GM19395 (cell line): ENCODE measurements at regions not wholly inside any gene's neighbourhood (a gene's known extent, or its start where the extent isn't known, plus 50 kb on each side); places are given as distances from the start of the nearest gene placed in this dataset.

Source experiments
- ATAC-seq: cut with Tn5 transposase; IDR thresholded peaks from one replicate; pipeline ENCODE4 v1.9.1; 2021; ENCODE audit warnings: mild to moderate bottlenecking, moderate library complexity; ENCODE audit not compliant: unreplicated experiment

DNA sequence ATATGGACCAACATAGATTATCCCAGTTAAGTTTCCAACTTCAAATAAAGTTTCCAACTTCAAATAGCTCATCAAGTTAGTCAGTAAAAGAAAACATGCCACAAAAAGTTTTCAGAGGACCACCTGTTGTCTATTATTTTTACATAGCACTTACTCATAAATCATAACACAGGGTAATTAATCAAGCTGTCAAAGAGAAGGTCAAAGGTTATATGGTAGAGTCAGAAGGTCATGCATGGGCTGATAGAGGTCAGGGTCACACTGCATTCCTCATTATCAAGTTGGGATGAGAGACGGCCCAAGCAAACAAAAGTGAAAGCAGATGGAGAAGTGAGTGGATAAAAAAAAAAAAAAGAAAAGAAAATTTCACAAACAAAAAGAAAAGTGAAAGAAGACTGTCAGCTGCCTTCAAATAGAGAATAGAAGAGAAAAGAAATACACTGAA is 145.5 kb upstream of the POU5F2 start:
- peak; percentile 62 for ATAC-seq

DNA sequence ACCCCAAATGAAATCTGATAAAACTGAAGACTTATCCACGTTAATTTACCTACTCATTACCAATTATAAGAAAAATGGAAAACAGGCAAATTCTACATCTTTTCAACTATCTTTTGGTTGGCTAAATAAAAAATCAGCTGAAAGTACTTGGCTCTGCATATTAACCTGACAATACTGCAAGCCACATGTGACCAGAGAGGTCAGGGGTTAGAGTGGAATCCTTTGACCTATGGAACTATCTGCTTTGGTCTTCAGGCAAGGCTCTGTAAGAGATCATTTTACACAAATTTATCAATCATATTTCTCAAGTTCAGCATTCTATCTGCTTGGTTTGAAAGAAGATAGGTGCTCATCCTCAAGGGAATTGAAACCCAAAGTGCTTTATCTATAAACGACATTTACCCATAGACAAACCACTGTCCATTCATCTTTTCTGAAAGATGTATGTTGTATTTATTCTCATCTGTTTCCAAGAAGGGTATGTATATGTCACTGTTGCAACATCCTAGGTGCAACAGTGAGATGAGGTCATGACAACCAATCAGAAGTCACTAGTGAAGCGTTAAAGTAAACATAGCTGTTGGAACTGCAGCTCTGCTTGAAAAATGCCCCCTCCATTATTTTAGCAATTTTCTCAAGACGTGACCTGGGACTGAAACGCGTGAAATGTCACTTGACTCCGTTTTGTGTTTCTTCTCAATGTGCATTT is 144.9 kb upstream of the POU5F2 start:
- no peak for ATAC-seq

DNA sequence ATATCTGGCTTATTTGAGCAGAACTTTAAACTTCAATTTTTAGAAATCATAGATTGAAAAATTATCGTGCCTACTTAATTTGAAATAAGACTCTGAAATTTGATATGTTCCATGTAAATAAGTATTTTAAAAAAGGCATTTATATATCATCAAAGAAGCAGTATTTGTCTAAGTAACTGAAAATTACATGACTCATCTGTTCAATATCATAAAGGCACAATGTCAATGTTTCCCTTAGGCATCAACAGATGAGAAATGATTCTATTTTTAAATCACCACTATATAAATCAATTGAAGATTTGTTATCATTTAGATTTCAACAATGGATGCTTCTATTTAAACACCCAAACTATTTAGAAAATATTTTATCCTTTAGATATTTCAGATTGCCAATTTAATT is 142.9 kb upstream of the POU5F2 start:
- ATAC-seq = no peak

DNA sequence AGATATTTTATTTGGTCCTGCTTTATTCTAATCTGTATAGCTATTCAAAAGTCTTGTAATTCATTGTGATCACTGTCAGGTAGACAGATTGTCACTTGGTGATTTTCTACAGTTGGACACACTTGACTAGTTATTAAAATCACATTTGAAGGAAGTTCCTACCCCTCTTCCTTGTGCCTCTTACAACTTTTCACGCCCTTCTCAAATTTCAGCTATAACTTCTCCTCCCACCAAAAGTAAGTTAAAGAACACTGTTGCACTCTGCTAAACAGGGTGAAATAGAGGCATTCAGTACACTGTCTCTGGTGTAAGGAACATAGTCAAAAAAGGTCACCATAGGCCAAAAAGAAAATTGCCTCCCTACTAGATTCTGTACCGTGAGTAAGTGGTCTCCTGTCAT is 142.1 kb upstream of the POU5F2 start:
- ATAC-seq = no peak

DNA sequence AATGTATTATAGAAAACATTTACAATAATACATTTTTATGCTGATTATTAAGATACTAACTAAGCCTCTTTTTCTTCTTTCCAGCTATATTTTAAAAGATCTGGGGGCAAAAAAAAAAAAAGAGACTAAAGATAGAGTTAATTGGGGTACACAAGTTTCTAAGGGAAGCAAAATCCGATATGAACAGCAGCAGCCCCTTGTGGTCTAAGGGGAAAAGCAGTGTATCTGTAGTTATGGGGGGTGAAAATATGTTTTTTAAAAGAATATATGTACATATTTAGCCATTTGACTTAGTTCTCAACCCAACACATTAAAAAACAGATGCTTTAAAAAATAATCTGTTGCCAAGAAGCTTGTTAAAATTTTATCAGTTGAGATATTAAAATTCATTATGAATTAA is 134.3 kb upstream of the POU5F2 start:
- no peak for ATAC-seq

DNA sequence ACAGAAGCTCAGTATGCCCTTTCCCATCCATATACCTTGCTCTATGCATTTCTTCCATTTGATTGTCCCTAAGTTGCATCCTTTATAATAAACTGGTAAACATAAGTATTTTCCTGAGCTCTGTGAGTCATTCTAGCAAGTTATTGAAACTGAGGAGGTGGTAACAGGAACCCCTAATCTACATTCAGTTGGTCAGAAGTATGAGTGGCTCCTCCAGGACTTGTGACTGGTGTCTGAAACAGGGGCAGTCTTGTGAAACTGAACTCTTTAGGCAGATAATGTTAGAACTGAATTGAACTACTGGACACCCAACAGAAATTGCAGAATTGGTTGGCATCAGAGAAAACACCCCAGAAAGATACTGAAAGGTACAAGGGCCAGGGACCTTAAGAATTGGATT is 133.1 kb upstream of the POU5F2 start:
- peak; percentile 83 for ATAC-seq

DNA sequence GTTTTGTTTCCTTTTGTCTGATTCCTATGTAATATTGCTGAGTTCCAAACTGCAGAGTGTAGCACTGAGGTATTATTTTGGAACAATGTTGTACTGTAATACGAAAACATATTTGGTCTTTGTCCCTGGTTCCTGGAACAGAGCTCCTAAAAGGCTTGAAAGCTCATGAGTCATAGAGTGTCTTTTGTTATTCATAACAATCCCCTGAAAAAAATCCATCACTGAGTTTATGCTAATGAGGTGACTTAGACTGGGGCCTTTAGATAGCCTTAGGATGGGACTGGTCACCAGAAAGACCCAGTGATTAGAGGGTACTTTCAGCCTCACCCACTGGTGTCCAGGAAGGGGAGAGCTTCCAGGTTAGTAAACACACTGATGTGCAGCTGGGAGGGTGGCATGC is 132.7 kb upstream of the POU5F2 start:
- ATAC-seq = peak; percentile 84

DNA sequence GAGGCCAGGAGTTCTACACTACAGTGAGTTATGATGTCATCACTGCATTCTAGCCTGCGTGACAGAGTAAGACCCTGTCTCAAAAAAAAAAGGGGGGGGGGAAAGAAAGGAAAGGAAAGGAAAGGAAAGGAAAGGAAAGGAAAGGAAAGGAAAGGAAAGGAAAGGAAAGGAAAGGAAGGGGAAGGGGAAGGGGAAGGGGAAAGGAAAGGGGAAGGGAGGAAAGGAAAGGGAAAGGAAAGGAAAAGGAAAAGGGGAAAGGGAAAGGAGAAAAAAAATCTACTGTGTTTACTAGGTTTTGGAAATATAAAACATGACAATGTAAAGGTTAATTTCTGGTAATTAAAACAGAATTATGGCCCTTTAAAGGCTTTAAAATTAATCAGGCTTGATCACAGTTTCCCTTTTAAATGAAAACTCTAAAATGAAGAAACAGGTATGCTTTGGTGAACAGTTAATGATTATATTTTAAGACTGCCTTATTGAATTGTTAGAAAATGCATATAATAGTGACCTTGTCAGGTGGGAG is 131.9 kb upstream of the POU5F2 start:
- ATAC-seq = no peak

DNA sequence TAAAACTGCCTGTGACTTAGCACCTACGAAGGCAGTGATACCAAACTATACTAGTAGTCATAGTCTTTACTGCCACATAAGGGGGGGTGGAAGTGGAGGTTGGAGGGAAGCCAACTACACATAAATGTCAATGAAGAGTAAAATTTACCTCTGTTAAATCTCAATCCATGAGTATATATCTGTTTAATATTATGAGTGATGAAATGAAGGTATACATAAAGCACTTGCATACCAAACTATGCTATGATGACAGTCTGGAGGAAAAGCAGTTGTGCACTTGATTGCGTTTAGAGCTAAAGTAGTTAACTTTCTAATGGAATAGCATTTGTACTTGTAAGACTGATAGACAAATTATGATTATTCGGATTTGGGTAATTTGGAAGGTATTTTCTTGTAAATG is 129.2 kb upstream of the POU5F2 start:
- no peak for ATAC-seq

DNA sequence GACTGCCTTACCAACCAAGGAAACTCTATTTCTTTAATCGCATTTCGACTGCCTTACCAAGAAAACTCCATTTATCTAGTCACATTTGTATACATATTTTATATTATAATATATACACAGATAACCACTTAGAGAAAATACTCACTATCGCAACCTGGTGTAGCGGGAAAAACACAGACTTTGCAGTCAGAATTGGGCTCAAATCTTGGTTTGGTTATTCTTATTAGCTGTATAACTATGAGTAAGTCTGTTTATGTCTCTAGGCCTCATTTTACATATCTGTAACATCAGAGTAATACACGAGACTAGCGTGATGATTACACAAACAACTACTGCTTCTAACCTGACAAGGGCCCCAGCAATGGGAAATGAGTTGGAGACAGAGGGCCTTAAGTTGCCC is 127.5 kb upstream of the POU5F2 start:
- ATAC-seq = no peak

DNA sequence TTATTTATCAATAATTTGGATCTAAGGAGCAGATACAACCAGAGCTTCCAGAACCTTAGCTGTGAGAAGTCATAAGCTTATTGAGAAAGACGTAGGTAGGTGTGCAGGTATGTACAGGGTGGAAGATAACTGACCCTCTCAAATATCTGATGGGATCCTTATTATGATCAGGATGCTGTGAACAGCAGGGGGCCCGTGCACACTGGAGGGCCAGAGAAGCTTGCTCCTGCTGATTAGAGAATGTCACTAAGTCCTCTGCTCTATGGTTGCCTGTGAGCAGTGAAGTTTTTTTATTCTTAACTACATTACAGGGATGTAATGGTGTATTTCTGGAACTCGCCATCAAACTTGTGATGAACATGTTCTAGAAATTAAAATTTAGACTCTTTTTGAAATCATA is 108.9 kb upstream of the POU5F2 start:
- ATAC-seq = no peak

DNA sequence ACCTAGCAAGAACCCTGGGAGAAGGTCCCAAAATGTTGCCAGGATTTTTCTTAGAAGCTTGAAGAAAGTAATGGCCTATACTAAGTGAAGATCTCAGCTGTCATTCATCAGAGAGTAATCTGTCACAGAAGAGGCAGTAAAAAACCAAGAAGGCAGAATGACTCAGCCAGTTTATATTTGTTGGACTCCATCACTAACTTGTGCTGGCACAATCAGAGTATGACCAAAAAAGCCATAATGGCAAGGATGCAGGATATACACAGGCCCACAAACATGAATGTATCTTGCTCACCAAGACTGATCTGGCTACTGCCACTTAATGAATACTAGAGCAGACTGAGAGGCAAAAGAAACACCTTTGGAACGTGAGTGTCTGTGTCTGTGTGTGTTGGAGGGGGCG is 104.0 kb upstream of the POU5F2 start:
- no peak for ATAC-seq

DNA sequence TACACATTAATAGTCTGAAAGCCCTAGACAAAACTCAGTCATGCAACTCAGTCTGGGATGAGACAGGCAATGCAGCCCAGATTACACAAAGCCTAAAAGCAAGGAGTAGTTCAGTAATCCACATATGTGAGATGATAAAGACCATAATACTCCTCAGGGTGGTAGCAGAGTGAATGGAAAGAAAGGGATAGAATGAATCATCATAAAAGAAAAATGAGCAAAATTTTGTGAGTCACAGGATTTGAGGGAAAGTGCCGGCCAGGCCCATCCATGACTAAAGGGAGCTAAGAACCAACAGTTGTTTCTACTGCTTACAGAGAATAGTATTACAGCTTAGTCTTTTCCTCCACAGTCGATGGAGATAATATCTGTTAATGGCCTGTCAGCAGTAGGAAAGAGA is 90.0 kb upstream of the POU5F2 start:
- no peak for ATAC-seq

DNA sequence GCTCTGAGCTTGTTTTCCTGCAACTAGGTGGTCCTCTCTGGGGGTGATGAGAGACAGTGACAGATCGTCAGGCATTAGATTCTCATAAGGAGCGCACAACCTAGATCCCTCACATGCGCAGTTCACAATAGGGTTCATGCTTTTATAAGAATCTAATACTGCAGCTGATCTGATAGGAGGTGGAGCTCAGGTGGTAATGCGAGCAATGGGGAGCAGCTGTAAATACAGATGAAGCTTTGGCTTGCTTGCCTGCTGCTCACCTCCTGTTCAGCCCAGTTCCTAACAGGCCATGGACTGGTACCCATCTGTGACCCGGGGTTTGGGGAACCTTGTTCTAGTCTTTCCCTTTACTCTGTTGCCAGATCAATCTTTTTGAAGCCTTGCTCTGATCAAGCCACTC is 89.5 kb upstream of the POU5F2 start:
- no peak for ATAC-seq

DNA sequence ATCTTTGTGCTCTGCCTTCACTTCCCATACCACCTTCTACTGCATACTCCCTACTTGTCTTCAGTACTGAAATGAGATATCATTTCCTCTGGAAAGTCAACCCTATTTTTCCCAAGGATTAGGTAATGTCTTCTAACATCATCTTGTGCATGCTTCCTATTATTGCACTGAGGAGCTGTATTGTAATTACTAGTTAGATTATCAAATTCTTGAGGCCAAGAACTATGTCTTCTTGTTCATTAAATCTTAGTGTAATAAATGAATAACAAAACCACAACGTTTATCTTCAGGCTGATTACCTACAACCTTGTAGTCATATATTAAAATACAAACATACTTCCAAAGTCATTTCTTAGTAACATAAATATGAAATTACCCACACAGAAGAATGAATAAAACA is 87.9 kb upstream of the POU5F2 start:
- ATAC-seq = no peak

DNA sequence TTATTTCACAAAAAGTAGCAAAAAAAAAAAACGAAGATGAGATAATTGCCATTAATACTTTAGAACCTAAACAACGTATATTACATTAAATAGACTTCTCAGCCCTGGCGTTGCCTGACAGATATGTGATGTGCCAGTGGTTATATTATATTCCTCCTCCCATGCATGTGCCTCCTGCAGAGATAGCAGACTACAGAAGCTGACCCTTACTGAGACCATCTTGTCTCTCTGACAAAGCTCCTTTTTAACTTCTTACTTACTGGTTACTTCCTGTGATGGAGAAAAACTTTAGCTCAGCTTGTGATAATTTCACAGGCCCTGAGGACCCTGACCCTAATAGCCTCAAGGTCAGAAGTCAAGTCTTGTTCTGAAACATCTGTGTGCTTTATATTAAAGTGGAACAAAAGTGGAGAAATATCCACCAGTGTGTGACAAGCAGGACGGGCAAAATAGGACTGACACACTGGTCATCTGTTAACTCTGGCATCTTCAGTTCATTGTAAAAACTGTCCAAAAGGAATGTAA is 80.6 kb upstream of the POU5F2 start:
- no peak for ATAC-seq

DNA sequence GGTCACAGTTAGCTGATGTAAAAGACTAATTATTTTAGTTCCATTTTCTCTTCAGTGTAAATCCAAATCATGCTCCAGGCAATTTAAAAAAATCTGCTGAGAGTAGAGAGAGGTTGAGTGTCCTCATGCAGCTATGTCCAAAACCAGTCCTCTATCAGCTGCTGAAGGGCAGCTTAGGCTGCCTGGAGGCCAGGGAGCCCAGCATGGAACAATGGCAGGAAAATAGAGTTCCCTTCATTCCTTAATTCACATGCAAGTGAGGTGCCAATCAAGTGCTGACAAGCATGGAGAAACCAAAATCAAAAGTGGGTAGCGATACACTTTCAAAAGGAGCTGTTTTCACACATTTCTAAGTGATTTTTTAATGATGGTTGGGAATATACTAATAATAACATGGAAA is 78.3 kb upstream of the POU5F2 start:
- ATAC-seq = no peak

DNA sequence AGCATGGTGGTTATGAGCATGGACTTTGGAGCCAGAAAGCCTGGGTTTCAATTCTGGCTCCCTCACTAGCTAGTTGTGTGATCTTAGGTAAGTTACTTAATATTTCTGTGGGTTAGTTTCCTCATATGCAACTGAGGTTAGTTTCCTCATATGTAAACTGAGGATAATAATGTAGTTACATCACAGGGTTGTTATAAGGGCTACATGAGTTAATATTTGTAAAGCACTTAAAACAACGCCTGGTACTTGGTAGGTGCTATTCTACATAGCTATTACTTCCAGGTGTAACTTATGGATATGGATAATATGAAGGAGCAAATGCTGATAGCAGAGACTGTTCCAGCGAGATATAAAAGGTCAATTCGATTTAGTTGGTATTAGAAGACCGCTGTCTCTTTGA is 69.4 kb upstream of the POU5F2 start:
- no peak for ATAC-seq

DNA sequence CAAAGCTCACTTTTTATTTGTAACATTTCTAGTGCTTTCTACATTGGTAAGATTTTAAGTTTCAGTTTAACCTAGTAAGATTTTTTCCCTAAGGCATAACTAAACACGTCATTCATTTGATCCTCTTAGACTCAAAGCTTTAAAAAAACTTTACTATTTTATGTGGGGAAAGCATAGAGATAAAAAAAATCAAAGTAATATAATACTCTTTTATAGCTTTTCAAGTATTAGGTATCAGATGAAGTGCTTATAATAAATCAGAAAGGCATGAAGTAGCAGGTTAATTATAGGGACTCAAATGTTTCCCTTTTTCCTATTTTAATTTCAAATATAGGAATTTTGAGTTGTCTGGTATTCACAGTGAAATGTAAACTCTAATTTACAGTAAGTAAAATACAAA is 68.0 kb upstream of the POU5F2 start:
- ATAC-seq = no peak

DNA sequence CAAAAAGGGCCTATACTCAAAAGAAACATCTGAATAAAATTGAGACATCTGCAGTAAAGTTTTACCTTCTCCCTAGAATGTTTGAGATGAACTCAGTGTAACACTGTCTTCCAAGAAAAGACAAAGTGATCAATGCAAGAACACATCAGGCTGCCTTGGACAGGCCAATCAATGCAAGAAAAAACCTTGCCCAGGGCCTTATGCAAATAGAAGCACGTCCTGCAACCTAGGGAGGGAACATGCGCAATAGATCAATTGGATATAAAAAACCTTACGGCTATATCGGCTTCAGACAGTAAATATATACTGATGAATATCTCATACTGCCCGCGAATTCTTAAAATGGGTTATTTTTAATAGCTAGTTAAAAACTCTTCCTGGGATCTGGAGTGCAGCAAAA is 66.4 kb upstream of the POU5F2 start:
- no peak for ATAC-seq

DNA sequence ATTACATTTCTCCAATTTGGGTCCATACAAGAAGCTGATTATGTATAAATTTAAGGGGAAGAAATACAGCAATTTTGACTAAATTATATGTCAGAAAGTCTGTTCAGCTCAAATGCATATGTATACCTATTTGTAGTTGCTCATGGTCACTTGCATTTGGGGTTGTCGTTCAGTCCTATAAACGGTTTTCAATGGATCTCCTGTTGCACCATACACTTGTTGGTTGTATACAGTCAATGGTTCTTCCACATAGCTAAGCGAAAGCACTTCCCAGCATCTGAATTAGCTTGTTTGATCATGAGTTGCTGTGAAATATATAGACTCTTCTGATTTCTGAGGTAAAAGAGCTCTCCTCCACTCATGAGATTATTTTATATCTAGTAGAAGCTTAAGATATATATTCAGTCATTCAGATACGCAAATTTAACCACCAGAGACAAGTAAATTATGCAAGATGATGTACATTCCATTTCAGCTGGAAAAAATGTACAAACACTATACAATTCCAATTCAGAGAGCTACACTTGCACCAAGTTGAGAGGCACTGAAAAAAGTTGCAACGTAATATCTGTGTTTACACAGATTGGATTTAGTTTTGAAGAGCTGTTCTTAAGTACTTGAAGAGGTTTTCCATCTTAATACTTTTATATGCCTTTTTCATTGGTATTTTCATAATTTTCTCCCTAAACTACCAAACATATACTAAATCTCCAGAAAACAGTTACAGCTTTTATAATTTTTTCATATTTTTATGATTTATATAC is 64.4 kb upstream of the POU5F2 start:
- no peak for ATAC-seq
